Right lobe of liver (tissue), 6 donors: ENCODE measurements at regions not wholly inside any gene's neighbourhood (a gene's known extent, or its start where the extent isn't known, plus 50 kb on each side); places are given as distances from the start of the nearest gene placed in this dataset.

Experiments
- ATAC-seq, 4 donors: fragments of 200-7000 bp; cut with Tn5 transposase; one replicate each; pipeline ENCODE4 v1.9.1; 2020; ENCODE audit warnings: mild to moderate bottlenecking in 4 of 4, moderate library complexity in 4 of 4
- DNase-seq, 3 donors: peaks; one replicate each; pipeline ENCODE4 v3.0.0-alpha.2; 2020
- H3K27ac ChIP-seq, 3 donors: fragments of 200-600 bp; one replicate each; pipeline ENCODE4 v1.8.0; 2022
- H3K27me3 ChIP-seq, 2 donors: fragments of 200-600 bp; one replicate each; pipeline ENCODE4 v1.8.0; 2022
- H3K36me3 ChIP-seq, 4 donors: fragments of 200-600 bp; sonication (generic) in 1 of 4; one replicate each; pipeline versions ENCODE4 v1.5.1 to v1.8.0; 2017 to 2022; ENCODE audit warnings: control low read depth in 1 of 4
- H3K4me1 ChIP-seq, 4 donors: fragments of 200-600 bp; sonication (generic) in 1 of 4; one replicate each; pipeline versions ENCODE4 v1.5.1 to v1.8.0; 2017 to 2022; ENCODE audit warnings: control low read depth in 1 of 4
- H3K4me3 ChIP-seq, 3 donors: fragments of 200-600 bp; one replicate each; pipeline ENCODE4 v1.8.0; 2022
- H3K9me3 ChIP-seq, 4 donors: fragments of 200-600 bp; sonication (generic) in 1 of 4; one replicate each; pipeline versions ENCODE4 v1.5.1 to v1.8.0; 2017 to 2022; ENCODE audit warnings: control low read depth in 1 of 4
- CTCF ChIP-seq, 4 donors: fragments of 200-600 bp in 3 of 4; fragments of 450-650 bp in 1 of 4; IDR thresholded peaks; one replicate each; pipeline versions ENCODE4 v1.5.1 to v1.8.0; 2016 to 2022; ENCODE audit warnings: antibody characterized with exemption in 4 of 4, mild to moderate bottlenecking in 2 of 4
- POLR2A ChIP-seq: fragments of 450-650 bp; IDR thresholded peaks from one replicate; pipeline ENCODE4 v1.6.1; 2017; ENCODE audit warnings: antibody characterized with exemption, mild to moderate bottlenecking
- WGBS: methylation state at CpG from one replicate; pipeline ENCODE4 v1.1.6; 2018; ENCODE audit warnings: low coverage, low lambda C conversion rate; ENCODE audit not compliant: insufficient coverage; ENCODE audit errors: missing lambda C conversion rate; 5-methylcytosine and 5-hydroxymethylcytosine counted together
- intact Hi-C, 2 donors: fragments of 100-400 bp; cut with DNase I; formaldehyde crosslinking; loops; one replicate each; pipeline versions ENCODE4 v1.11.2 to v1.14.1; 2022
- donor health status: DM: no; HTN: yes; CAD: no.
- donor health status: DM: no; HTN: no; CAD: no.
- donor health status: DM: no; HTN: no; CAD: no.
- donor health status: DM: no; HTN: yes; CAD: no.
- donor health status: DM: no; HTN: yes; CAD: no.

- H3K36me3 ChIP-seq = no peaks in the 10 kb centered on the region
- H3K4me1 ChIP-seq = no peaks in the 10 kb centered on the region
- TF ChIP-seq CTCF (IDR thresholded peaks at IDR 0.05) (no peak), POLR2A (no peak)
- no peak overlapping the region for H3K27ac ChIP-seq
- DNase-seq (no peak), ATAC-seq (no peak)
- H3K27me3 ChIP-seq = no peaks in the 10 kb centered on the region
- intact Hi-C loops = no loop called here
- 81% methylated on average over 1 of the region's 1 CpG for WGBS
- peaks cover 0 to 8% (median 0%) of the 10 kb centered on the region in 4 donors for H3K9me3 ChIP-seq
- H3K4me3 ChIP-seq = no peak overlapping the region
Measured at GRCh38 chr1:219726480-219727272, 113.8 kb upstream of the ZC3H11B start.

GRCh38 chr1:219724440-219724839 lies 111.5 kb upstream of the ZC3H11B start:
- intact Hi-C loops = no loop called here
- ATAC-seq = no peak
- Histone ChIP-seq H3K27ac (no peak overlapping the region), H3K4me1 (no peaks in the 10 kb centered on the region), H3K4me3 (no peak overlapping the region), H3K36me3 (no peaks in the 10 kb centered on the region), H3K27me3 (no peaks in the 10 kb centered on the region), H3K9me3 (peaks cover 0 to 8% (median 0%) of the 10 kb centered on the region in 4 donors)
- DNase-seq = no peak
- TF ChIP-seq POLR2A (no peak), CTCF (IDR thresholded peaks at IDR 0.05) (no peak)
- WGBS = no CpG with 5 or more reads among the region's 5 CpGs

- H3K4me1 ChIP-seq = no peaks in the 10 kb centered on the region
- no peak overlapping the region for H3K27ac ChIP-seq
- DNase-seq (no peak), ATAC-seq (no peak)
- H3K36me3 ChIP-seq = no peaks in the 10 kb centered on the region
- no peaks in the 10 kb centered on the region for H3K27me3 ChIP-seq
- 74% methylated on average over 5 of the region's 5 CpGs for WGBS
- H3K4me3 ChIP-seq = no peak overlapping the region
- TF ChIP-seq CTCF (IDR thresholded peaks at IDR 0.05) = no peak
- TF ChIP-seq POLR2A = no peak
- H3K9me3 ChIP-seq = no peaks in the 10 kb centered on the region
- intact Hi-C loops = no loop called here
Measured at GRCh38 chr1:219717536-219717935, 104.6 kb upstream of the ZC3H11B start.

- no peak for ATAC-seq
- TF ChIP-seq POLR2A (no peak), CTCF (IDR thresholded peaks at IDR 0.05) (no peak)
- WGBS = 94% methylated on average over 3 of the region's 3 CpGs
- no peaks in the 10 kb centered on the region for H3K4me1 ChIP-seq
- no peaks in the 10 kb centered on the region for H3K27me3 ChIP-seq
- H3K4me3 ChIP-seq = no peak overlapping the region
- no peaks in the 10 kb centered on the region for H3K36me3 ChIP-seq
- no peaks in the 10 kb centered on the region for H3K9me3 ChIP-seq
- no peak for DNase-seq
- intact Hi-C loops = no loop called here
- no peak overlapping the region for H3K27ac ChIP-seq
Measured at GRCh38 chr1:219716611-219717114, 103.8 kb upstream of the ZC3H11B start.
